Neural progenitor cell (in vitro differentiated cells): ENCODE measurements at regions not wholly inside any gene's neighbourhood (a gene's known extent, or its start where the extent isn't known, plus 50 kb on each side); places are given as distances from the start of the nearest gene placed in this dataset.

Experiments
- DNase-seq: peaks from one replicate; pipeline ENCODE4 v3.0.0-alpha.2; 2016; ENCODE audit warnings: low spot score
- H2AFZ ChIP-seq: fragments of 200-600 bp; sonication (generic); replicated peaks from 2 replicates; pipeline ENCODE4 v1.6.1; 2016; ENCODE audit warnings: antibody characterized with exemption
- H3F3A ChIP-seq: fragments of 200-600 bp; sonication (generic); 2 replicates; pipeline ENCODE4 v1.6.1; 2016; ENCODE audit warnings: antibody characterized with exemption, low read depth
- H3K27ac ChIP-seq: fragments of 200-600 bp; sonication (generic); 2 replicates; pipeline ENCODE4 v1.5.1; 2016; ENCODE audit warnings: mild to moderate bottlenecking
- H3K27me3 ChIP-seq: fragments of 200-600 bp; sonication (generic); 2 replicates; pipeline ENCODE4 v1.6.1; 2016; ENCODE audit warnings: mild to moderate bottlenecking, moderate library complexity
- H3K36me3 ChIP-seq: fragments of 200-600 bp; sonication (generic); 2 replicates; pipeline ENCODE4 v1.5.1; 2016
- H3K4me1 ChIP-seq: fragments of 200-600 bp; sonication (generic); 2 replicates; pipeline ENCODE4 v1.6.1; 2016; ENCODE audit warnings: mixed run types
- H3K4me2 ChIP-seq: fragments of 200-600 bp; sonication (generic); 2 replicates; pipeline ENCODE4 v1.6.1; 2016
- H3K4me3 ChIP-seq: fragments of 200-600 bp; sonication (generic); 2 replicates; pipeline ENCODE4 v1.5.1; 2016
- H3K79me2 ChIP-seq: fragments of 200-600 bp; sonication (generic); 2 replicates; pipeline ENCODE4 v1.6.1; 2016; ENCODE audit warnings: low read depth
- H3K9ac ChIP-seq: fragments of 200-600 bp; sonication (generic); 2 replicates; pipeline ENCODE4 v1.6.1; 2016
- H3K9me3 ChIP-seq: fragments of 200-600 bp; sonication (generic); 2 replicates; pipeline ENCODE4 v1.5.1; 2016; ENCODE audit warnings: low read depth
- H4K20me1 ChIP-seq: fragments of 200-600 bp; sonication (generic); 2 replicates; pipeline ENCODE4 v1.6.1; 2016; ENCODE audit warnings: low read depth
- H3K27ac Mint-ChIP-seq: 3 replicates; pipeline ENCODE4 v1.8.0; 2021; ENCODE audit warnings: mixed read lengths
- H3K27me3 Mint-ChIP-seq: 2 replicates; pipeline ENCODE4 v1.8.0; 2022; ENCODE audit warnings: low read depth, mild to moderate bottlenecking, inconsistent platforms, moderate library complexity, mixed read lengths; ENCODE audit not compliant: insufficient read depth
- H3K36me3 Mint-ChIP-seq: 3 replicates; pipeline ENCODE4 v1.8.0; 2021; ENCODE audit warnings: mixed read lengths
- H3K4me1 Mint-ChIP-seq: 3 replicates; pipeline ENCODE4 v1.8.0; 2021; ENCODE audit warnings: mixed read lengths
- H3K4me3 Mint-ChIP-seq: 3 replicates; pipeline ENCODE4 v1.8.0; 2021; ENCODE audit warnings: mild to moderate bottlenecking, moderate library complexity, mixed read lengths
- H3K9me3 Mint-ChIP-seq: 3 replicates; pipeline ENCODE4 v1.8.0; 2020; ENCODE audit warnings: mixed read lengths
- CTCF ChIP-seq: fragments of 200-600 bp; sonication (generic); IDR thresholded peaks from 2 replicates; pipeline ENCODE4 v1.5.1; 2017; ENCODE audit warnings: antibody characterized with exemption, mild to moderate bottlenecking
- EZH2 ChIP-seq: fragments of 200-600 bp; sonication (generic); IDR thresholded peaks from 2 replicates; pipeline ENCODE4 v1.6.1; 2017; ENCODE audit warnings: antibody characterized with exemption, mild to moderate bottlenecking, moderate library complexity
- EZH2phosphoT487 ChIP-seq: fragments of 200-600 bp; sonication (generic); IDR thresholded peaks from 2 replicates; pipeline ENCODE4 v1.6.1; 2017; ENCODE audit warnings: antibody characterized with exemption

GRCh38 chr4:100311181-100311580 is 120.9 kb upstream of the DDIT4L start:
- Histone ChIP-seq H3K27ac (no peak overlapping the region), H3K9me3 (no peaks in the 10 kb centered on the region), H3K36me3 (no peaks in the 10 kb centered on the region), H3K27me3 (no peaks in the 10 kb centered on the region), H3K4me1 (peaks cover 27% of the 10 kb centered on the region), H3K4me3 (no peak overlapping the region), H3F3A (no peaks in the 10 kb centered on the region), H2AFZ (peak overlapping the region; percentile 59), H3K9ac (no peak overlapping the region), H4K20me1 (no peaks in the 10 kb centered on the region), H3K79me2 (no peaks in the 10 kb centered on the region), H3K4me2 (no peak overlapping the region)
- DNase-seq: peak; percentile 7
- Mint-ChIP-seq H3K27ac (no peak overlapping the region), H3K9me3 (no peaks in the 10 kb centered on the region), H3K4me3 (no peak overlapping the region), H3K36me3 (no peaks in the 10 kb centered on the region), H3K4me1 (peaks cover 11% of the 10 kb centered on the region), H3K27me3 (no peaks in the 10 kb centered on the region)
- TF ChIP-seq EZH2phosphoT487 (no peak), EZH2 (no peak), CTCF (no peak)

- H3K9me3 ChIP-seq: no peaks in the 10 kb centered on the region
- no peak overlapping the region for H2AFZ ChIP-seq
- no peak overlapping the region for H3K4me3 ChIP-seq
- Mint-ChIP-seq H3K4me1 (peaks cover 2% of the 10 kb centered on the region), H3K27ac (no peak overlapping the region), H3K36me3 (no peaks in the 10 kb centered on the region), H3K27me3 (no peaks in the 10 kb centered on the region), H3K4me3 (no peak overlapping the region), H3K9me3 (no peaks in the 10 kb centered on the region)
- DNase-seq: no peak
- TF ChIP-seq EZH2 (no peak), CTCF (no peak), EZH2phosphoT487 (no peak)
- H3K4me2 ChIP-seq: no peak overlapping the region
- H3K79me2 ChIP-seq: no peaks in the 10 kb centered on the region
- H3K27me3 ChIP-seq: no peaks in the 10 kb centered on the region
- no peak overlapping the region for H3K9ac ChIP-seq
- no peaks in the 10 kb centered on the region for H3F3A ChIP-seq
- peaks cover 9% of the 10 kb centered on the region for H3K4me1 ChIP-seq
- no peaks in the 10 kb centered on the region for H3K36me3 ChIP-seq
- H4K20me1 ChIP-seq: no peaks in the 10 kb centered on the region
- H3K27ac ChIP-seq: no peak overlapping the region
These were observed 115.8 kb upstream of the DDIT4L start for GRCh38 chr4:100306018-100306417.

- Histone ChIP-seq H3K27ac (no peak overlapping the region), H3K79me2 (no peaks in the 10 kb centered on the region), H3K4me1 (peaks cover 13% of the 10 kb centered on the region), H3K36me3 (peaks cover 3% of the 10 kb centered on the region), H4K20me1 (no peaks in the 10 kb centered on the region), H2AFZ (no peak overlapping the region), H3K4me3 (no peak overlapping the region), H3K27me3 (no peaks in the 10 kb centered on the region), H3F3A (peaks cover 10% of the 10 kb centered on the region), H3K9me3 (no peaks in the 10 kb centered on the region), H3K4me2 (no peak overlapping the region), H3K9ac (no peak overlapping the region)
- Mint-ChIP-seq H3K27me3 (no peaks in the 10 kb centered on the region), H3K4me3 (no peak overlapping the region), H3K4me1 (peaks cover 20% of the 10 kb centered on the region), H3K36me3 (no peaks in the 10 kb centered on the region), H3K27ac (no peak overlapping the region), H3K9me3 (no peaks in the 10 kb centered on the region)
- no peak for DNase-seq
- TF ChIP-seq EZH2phosphoT487 (no peak), EZH2 (no peak), CTCF (no peak)
These were observed 112.1 kb upstream of the DDIT4L start for GRCh38 chr4:100302061-100303026.
